ENCODE measurements at regions not wholly inside any gene's neighbourhood (a gene's known extent, or its start where the extent isn't known, plus 50 kb on each side); places are given as distances from the start of the nearest gene placed in this dataset.

DNA sequence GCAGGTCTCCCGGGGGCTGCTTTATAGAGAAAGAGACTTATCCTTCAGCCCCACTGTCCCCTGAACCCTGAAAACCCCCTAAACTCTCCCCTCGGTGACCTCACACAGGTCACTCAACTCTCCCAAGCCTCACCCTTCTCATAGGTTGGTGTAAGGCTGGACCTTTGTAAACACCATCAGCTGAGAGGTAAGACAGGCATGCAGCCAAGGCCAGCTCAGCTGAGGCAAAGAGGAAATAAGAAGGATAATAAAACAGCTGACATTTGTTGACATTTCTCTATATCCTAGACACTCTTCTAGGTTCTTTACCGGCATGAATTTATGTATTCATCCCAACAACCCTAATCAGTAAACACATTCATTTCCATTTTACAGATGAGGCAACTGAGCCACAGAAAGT lies 134.3 kb downstream of the CCT6B start:
- no peak for TF ChIP-seq POLR2A (IDR thresholded peaks at IDR 0.05)
- no peak for TF ChIP-seq CTCF (IDR thresholded peaks at IDR 0.05)
- no peak for TF ChIP-seq EP300 (IDR thresholded peaks at IDR 0.05)

Measured in tibial nerve (tissue), 4 donors.